Calu3 (cell line): ENCODE measurements at regions not wholly inside any gene's neighbourhood (a gene's known extent, or its start where the extent isn't known, plus 50 kb on each side); places are given as distances from the start of the nearest gene placed in this dataset.
"Not testable (repeated sequence)": the region's sequence is repeated elsewhere in the genome, so short reads cannot be mapped to it uniquely, and the experiment has no call there.

Experiments used
- BruUV-seq: library from RNA; stranded (reverse); fragments of 400-500 nt; replicated peaks from 2 replicates; lab custom pipeline; 2021; lab: Mats Ljungman, UMichigan
- CTCF ChIA-PET: fragments of 300-600 bp; sonication (Branson Sonifier 250); formaldehyde crosslinking; loops from one replicate; lab custom pipeline; 2022; ENCODE audit warnings: antibody characterized with exemption; lab: Charles Lee
- DNase-seq: peaks from one replicate; pipeline ENCODE4 v3.0.0; 2022
- H3K27ac Mint-ChIP-seq: one replicate; pipeline ENCODE4 v1.8.0; 2022; ENCODE audit warnings: mixed read lengths; ENCODE audit not compliant: unreplicated experiment
- H3K27me3 Mint-ChIP-seq: one replicate; pipeline ENCODE4 v1.8.0; 2022; ENCODE audit warnings: mixed read lengths; ENCODE audit not compliant: unreplicated experiment
- H3K36me3 Mint-ChIP-seq: one replicate; pipeline ENCODE4 v1.8.0; 2022; ENCODE audit warnings: mild to moderate bottlenecking, moderate library complexity, mixed read lengths; ENCODE audit not compliant: insufficient read depth, unreplicated experiment
- H3K4me1 Mint-ChIP-seq: one replicate; pipeline ENCODE4 v1.8.0; 2022; ENCODE audit warnings: mild to moderate bottlenecking, low read depth, mixed read lengths; ENCODE audit not compliant: unreplicated experiment
- H3K4me3 Mint-ChIP-seq: one replicate; pipeline ENCODE4 v1.8.0; 2022; ENCODE audit warnings: mild to moderate bottlenecking, low read depth, moderate library complexity, mixed read lengths; ENCODE audit not compliant: unreplicated experiment
- H3K9me3 Mint-ChIP-seq: one replicate; pipeline ENCODE4 v1.8.0; 2022; ENCODE audit warnings: low read depth, mixed read lengths; ENCODE audit not compliant: unreplicated experiment
- CTCF ChIP-seq: fragments of 200-600 bp; IDR thresholded peaks from one replicate; pipeline ENCODE4 v1.8.0; 2022; ENCODE audit warnings: antibody characterized with exemption; ENCODE audit not compliant: unreplicated experiment
- intact Hi-C: fragments of 100-400 bp; cut with micrococcal nuclease; formaldehyde crosslinking; loops from one replicate; pipeline ENCODE4 v1.10.0; 2022; ENCODE audit not compliant: unreplicated experiment

GRCh38 chr7:17434191-17434590 lies 135.7 kb downstream of the AHR start:
- intact Hi-C loops: no loop called here
- Mint-ChIP-seq H3K36me3 (peaks cover 6% of the 10 kb centered on the region), H3K4me1 (peaks cover 10% of the 10 kb centered on the region), H3K4me3 (no peak overlapping the region), H3K27me3 (no peaks in the 10 kb centered on the region), H3K9me3 (no peaks in the 10 kb centered on the region), H3K27ac (no peak overlapping the region)
- CTCF ChIA-PET: no interaction called here
- no peak for TF ChIP-seq CTCF
- no TSS peak for BruUV-seq
- DNase-seq: no peak

GRCh38 chr7:17434841-17435692 lies 136.6 kb downstream of the AHR start:
- Mint-ChIP-seq H3K9me3 (no peaks in the 10 kb centered on the region), H3K4me3 (no peak overlapping the region)

GRCh38 chr7:17436126-17436525 lies 137.7 kb downstream of the AHR start:
- H3K27ac Mint-ChIP-seq: no peak overlapping the region
- H3K4me1 Mint-ChIP-seq: peaks cover 30% of the 10 kb centered on the region
- CTCF ChIA-PET: interaction anchor here (1.2 kb wide), 1 partner anchor 22 kb away, joined by 4 read pairs; no protein-coding TSS in a partner anchor
- no TSS peak for BruUV-seq
- TF ChIP-seq CTCF: no peak
- no peak overlapping the region for H3K4me3 Mint-ChIP-seq
- peaks cover 14% of the 10 kb centered on the region for H3K36me3 Mint-ChIP-seq
- no peak for DNase-seq
- H3K9me3 Mint-ChIP-seq: no peaks in the 10 kb centered on the region
- intact Hi-C loops: no loop called here
- H3K27me3 Mint-ChIP-seq: no peaks in the 10 kb centered on the region

More at GRCh38 chr7:17434841-17435692, 136.6 kb downstream of the AHR start:
- no peak for DNase-seq
- H3K36me3 Mint-ChIP-seq: peaks cover 14% of the 10 kb centered on the region
- H3K27me3 Mint-ChIP-seq: no peaks in the 10 kb centered on the region
- peaks cover 19% of the 10 kb centered on the region for H3K4me1 Mint-ChIP-seq
- CTCF ChIA-PET: interaction anchor here (1.2 to 1.4 kb wide), 2 partner anchors 17 to 23 kb away, joined by 3 to 4 read pairs; no protein-coding TSS in a partner anchor
- no TSS peak for BruUV-seq
- no peak for TF ChIP-seq CTCF
- intact Hi-C loops: no loop called here
- H3K27ac Mint-ChIP-seq: no peak overlapping the region

GRCh38 chr7:17437586-17437985 lies 139.1 kb downstream of the AHR start:
- intact Hi-C loops: no loop called here
- CTCF ChIA-PET: no interaction called here
- peaks cover 14% of the 10 kb centered on the region for H3K36me3 Mint-ChIP-seq
- H3K9me3 Mint-ChIP-seq: no peaks in the 10 kb centered on the region
- H3K27me3 Mint-ChIP-seq: no peaks in the 10 kb centered on the region
- H3K27ac Mint-ChIP-seq: no peak overlapping the region
- H3K4me1 Mint-ChIP-seq: peaks cover 31% of the 10 kb centered on the region
- TF ChIP-seq CTCF: no peak
- DNase-seq: no peak
- BruUV-seq: no TSS peak
- no peak overlapping the region for H3K4me3 Mint-ChIP-seq

GRCh38 chr7:17440025-17440784 lies 141.8 kb downstream of the AHR start:
- peaks cover 14% of the 10 kb centered on the region for H3K36me3 Mint-ChIP-seq
- CTCF ChIA-PET, DNase-seq, H3K27me3 Mint-ChIP-seq, BruUV-seq, H3K9me3 Mint-ChIP-seq: not testable (repeated sequence)
- intact Hi-C loops: loop anchor here (5.0 kb wide), 1 partner anchor 67 kb away; no protein-coding TSS in a partner anchor
- peak overlapping the region; percentile 47 for H3K4me3 Mint-ChIP-seq
- peak overlapping the region; percentile 27 for H3K27ac Mint-ChIP-seq
- H3K4me1 Mint-ChIP-seq: peaks cover 55% of the 10 kb centered on the region
